ENCODE measurements at regions not wholly inside any gene's neighbourhood (a gene's known extent, or its start where the extent isn't known, plus 50 kb on each side); places are given as distances from the start of the nearest gene placed in this dataset.

DNA sequence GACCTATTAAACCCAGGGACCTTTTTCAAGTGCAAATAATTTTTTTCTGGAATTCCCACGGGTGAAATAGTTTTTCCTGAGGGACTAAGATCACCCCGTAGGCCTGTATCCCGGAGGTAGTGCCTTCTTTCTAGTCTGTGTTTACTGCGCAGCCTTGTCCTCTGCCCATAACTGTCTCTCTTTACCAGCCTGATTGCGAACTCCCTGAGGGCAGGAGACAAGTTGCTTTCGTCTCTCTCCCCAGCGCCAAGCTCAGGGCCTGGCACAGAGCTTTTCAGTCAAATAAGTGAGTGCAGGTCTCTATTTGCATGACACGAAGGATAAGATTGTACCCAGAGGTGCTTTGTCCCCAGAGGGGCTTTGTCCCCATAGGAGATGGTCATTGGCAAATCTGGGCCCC lies 123.9 kb downstream of the DDX1 start:
- in situ Hi-C loops (cut with MboI; ENCODE audit: low pct_unique_long_range_greater_than_20kb in 2 of 9, low sequenced_read_pairs in 9 of 9, unreplicated experiment in 9 of 9), result no loop called here
- Histone ChIP-seq H3K4me3 (no peak overlapping the region), H3K27ac (no peak overlapping the region), H3K4me1 (replicated peaks in 1 of 2) (no peaks in the 10 kb centered on the region)
- no peak for ATAC-seq (replicated peaks in 6 of 8)
- WGBS, 10 experiments, result 18 to 100% (median 62%) methylated on average over 1 to 8 of the region's 8 CpGs; no CpG with 5 or more reads in 4 of the 10 experiments

DNA sequence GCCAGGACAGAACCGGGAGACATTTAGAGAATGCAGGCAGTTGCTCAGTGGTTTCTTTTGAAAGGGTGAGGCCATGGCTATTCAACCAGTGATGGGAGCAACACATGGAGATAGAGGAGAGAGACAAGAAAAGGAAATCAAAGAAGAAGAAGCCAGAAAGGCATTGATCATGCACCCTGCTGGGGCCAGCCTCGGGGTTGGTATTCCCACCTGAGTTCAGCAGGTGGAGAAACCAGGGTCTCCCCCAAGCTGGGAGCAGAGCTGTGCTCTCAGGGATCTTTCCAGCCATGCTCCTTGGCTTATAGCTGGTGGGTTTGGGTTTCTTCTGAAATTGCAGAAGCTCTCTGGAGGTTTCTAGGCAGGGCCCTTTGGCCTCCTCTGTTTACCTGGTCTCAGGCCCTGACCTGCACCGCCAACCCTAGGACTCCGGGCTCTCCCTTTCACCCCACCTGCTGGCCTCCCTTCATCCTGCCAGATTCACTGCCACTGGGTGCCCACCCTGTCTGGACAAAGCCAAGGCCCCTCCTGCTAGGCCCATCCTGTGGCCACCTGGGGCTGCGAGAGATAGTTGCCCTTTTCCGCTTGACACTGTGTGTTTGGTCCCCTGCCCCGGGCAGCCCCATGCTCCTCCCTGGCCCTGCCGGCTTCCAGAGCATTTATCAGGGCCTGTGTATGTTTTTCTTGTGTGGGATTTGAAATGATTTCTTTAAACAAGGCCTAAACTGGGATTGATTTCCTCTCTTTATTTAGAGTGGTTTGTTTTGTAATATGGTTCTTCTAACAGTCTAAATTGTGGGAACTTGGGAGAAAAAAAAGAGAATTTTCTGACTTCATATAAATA lies 126.7 kb downstream of the DDX1 start:
- H3K4me3 ChIP-seq, result no peak overlapping the region
- no peak for ATAC-seq (replicated peaks in 6 of 8)
- no peaks in the 10 kb centered on the region for H3K4me1 ChIP-seq (replicated peaks in 1 of 2)
- H3K27ac ChIP-seq, result no peak overlapping the region
- WGBS, 10 experiments, result 0 to 86% (median 60%) methylated on average over 1 to 4 of the region's 8 CpGs; no CpG with 5 or more reads in 5 of the 10 experiments
- in situ Hi-C loops (cut with MboI; ENCODE audit: low pct_unique_long_range_greater_than_20kb in 2 of 9, low sequenced_read_pairs in 9 of 9, unreplicated experiment in 9 of 9), result no loop called here

DNA sequence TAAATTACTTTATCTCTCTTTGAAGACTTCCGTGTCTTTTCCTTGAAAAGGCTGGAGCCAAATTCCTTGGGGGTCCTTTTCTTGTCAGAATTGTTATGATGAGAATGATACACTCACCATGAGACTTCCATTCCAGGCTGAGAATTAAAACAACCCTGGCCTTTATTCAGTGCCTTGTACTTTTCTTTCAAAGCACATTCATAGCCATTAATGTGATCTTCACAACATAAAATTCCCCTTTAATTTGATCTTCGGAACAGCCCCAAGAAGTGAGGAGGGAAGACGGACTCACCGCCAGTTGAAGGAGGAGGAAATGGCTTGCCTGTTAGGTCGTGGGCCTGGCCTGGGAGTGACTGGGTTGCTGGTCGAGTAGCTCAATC lies 127.3 kb downstream of the DDX1 start:
- WGBS, 10 experiments, result 33 to 94% (median 83%) methylated on average over 1 to 5 of the region's 6 CpGs; no CpG with 5 or more reads in 3 of the 10 experiments
- in situ Hi-C loops (cut with MboI; ENCODE audit: low pct_unique_long_range_greater_than_20kb in 2 of 9, low sequenced_read_pairs in 9 of 9, unreplicated experiment in 9 of 9), result no loop called here
- Histone ChIP-seq H3K4me3 (no peak overlapping the region), H3K4me1 (replicated peaks in 1 of 2) (no peaks in the 10 kb centered on the region), H3K27ac (no peak overlapping the region)
- ATAC-seq (replicated peaks in 6 of 8), result no peak

GRCh38 chr2:15719566-15720313 lies 128.1 kb downstream of the DDX1 start:
- WGBS, 10 experiments, result 26 to 100% (median 60%) methylated on average over 1 to 8 of the region's 8 CpGs; no CpG with 5 or more reads in 1 of the 10 experiments
- H3K4me1 ChIP-seq (replicated peaks in 1 of 2), result no peaks in the 10 kb centered on the region
- in situ Hi-C loops (cut with MboI; ENCODE audit: low pct_unique_long_range_greater_than_20kb in 2 of 9, low sequenced_read_pairs in 9 of 9, unreplicated experiment in 9 of 9), result no loop called here
- H3K4me3 ChIP-seq, result no peak overlapping the region
- H3K27ac ChIP-seq, result no peak overlapping the region
- no peak for ATAC-seq (replicated peaks in 6 of 8)

- WGBS, 10 experiments, result 22 to 98% (median 91%) methylated on average over 3 to 6 of the region's 9 CpGs; no CpG with 5 or more reads in 2 of the 10 experiments
- no peak overlapping the region for H3K27ac ChIP-seq
- H3K4me1 ChIP-seq (replicated peaks in 1 of 2), result no peaks in the 10 kb centered on the region
- H3K4me3 ChIP-seq, result no peak overlapping the region
- in situ Hi-C loops (cut with MboI; ENCODE audit: low pct_unique_long_range_greater_than_20kb in 2 of 9, low sequenced_read_pairs in 9 of 9, unreplicated experiment in 9 of 9), result no loop called here
- ATAC-seq (replicated peaks in 6 of 8), result no peak
Observed at GRCh38 chr2:15720561-15721307, 129.1 kb downstream of the DDX1 start.

GRCh38 chr2:15721411-15722067 lies 129.9 kb downstream of the DDX1 start:
- Histone ChIP-seq H3K4me1 (replicated peaks in 1 of 2) (no peaks in the 10 kb centered on the region), H3K27ac (no peak overlapping the region), H3K4me3 (no peak overlapping the region)
- in situ Hi-C loops (cut with MboI; ENCODE audit: low pct_unique_long_range_greater_than_20kb in 2 of 9, low sequenced_read_pairs in 9 of 9, unreplicated experiment in 9 of 9), result no loop called here
- 10 to 100% (median 89%) methylated on average over 1 to 7 of the region's 10 CpGs; no CpG with 5 or more reads in 4 of the 10 experiments for WGBS, 10 experiments
- no peak for ATAC-seq (replicated peaks in 6 of 8)

DNA sequence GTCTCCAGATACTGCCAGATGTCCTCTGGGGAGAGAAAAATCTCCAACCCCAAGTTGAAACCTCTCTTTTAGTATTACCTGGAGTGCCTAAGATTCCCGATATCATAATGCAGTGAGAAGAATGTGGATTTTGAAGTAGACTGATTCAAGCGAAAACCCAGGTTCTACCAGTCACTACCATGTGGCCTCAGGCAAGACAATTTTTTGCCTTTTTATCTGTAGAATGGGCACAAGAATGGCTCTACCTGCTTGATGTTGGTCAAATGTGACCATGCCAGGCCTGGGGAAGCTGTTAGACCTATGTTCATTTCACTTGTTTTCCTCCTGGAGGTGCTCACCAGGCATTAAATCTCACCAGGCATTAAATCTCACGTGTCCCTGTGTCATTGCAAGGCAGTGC lies 131.3 kb downstream of the DDX1 start:
- Histone ChIP-seq H3K27ac (no peak overlapping the region), H3K4me3 (no peak overlapping the region), H3K4me1 (replicated peaks in 1 of 2) (no peaks in the 10 kb centered on the region)
- WGBS, 10 experiments, result 32 to 100% (median 100%) methylated on average over 1 to 3 of the region's 3 CpGs; no CpG with 5 or more reads in 3 of the 10 experiments
- ATAC-seq (replicated peaks in 6 of 8), result no peak
- in situ Hi-C loops (cut with MboI; ENCODE audit: low pct_unique_long_range_greater_than_20kb in 2 of 9, low sequenced_read_pairs in 9 of 9, unreplicated experiment in 9 of 9), result no loop called here

- no peak overlapping the region for H3K4me3 ChIP-seq
- no peak for ATAC-seq (replicated peaks in 6 of 8)
- WGBS, 10 experiments, result 20 to 100% (median 90%) methylated on average over 2 to 3 of the region's 6 CpGs; no CpG with 5 or more reads in 5 of the 10 experiments
- no peaks in the 10 kb centered on the region for H3K4me1 ChIP-seq (replicated peaks in 1 of 2)
- H3K27ac ChIP-seq, result no peak overlapping the region
- in situ Hi-C loops (cut with MboI; ENCODE audit: low pct_unique_long_range_greater_than_20kb in 2 of 9, low sequenced_read_pairs in 9 of 9, unreplicated experiment in 9 of 9), result no loop called here
Observed at GRCh38 chr2:15724235-15724634, 132.6 kb downstream of the DDX1 start.

GRCh38 chr2:15725101-15725781 lies 133.6 kb downstream of the DDX1 start:
- H3K27ac ChIP-seq, result no peak overlapping the region
- no peak for ATAC-seq (replicated peaks in 6 of 8)
- WGBS, 10 experiments, result 0 to 100% (median 73%) methylated on average over 1 to 7 of the region's 13 CpGs; no CpG with 5 or more reads in 2 of the 10 experiments
- peaks cover 0 to 5% of the 10 kb centered on the region in 2 donors for H3K4me1 ChIP-seq (replicated peaks in 1 of 2)
- in situ Hi-C loops (cut with MboI; ENCODE audit: low pct_unique_long_range_greater_than_20kb in 2 of 9, low sequenced_read_pairs in 9 of 9, unreplicated experiment in 9 of 9), result no loop called here
- H3K4me3 ChIP-seq, result no peak overlapping the region

DNA sequence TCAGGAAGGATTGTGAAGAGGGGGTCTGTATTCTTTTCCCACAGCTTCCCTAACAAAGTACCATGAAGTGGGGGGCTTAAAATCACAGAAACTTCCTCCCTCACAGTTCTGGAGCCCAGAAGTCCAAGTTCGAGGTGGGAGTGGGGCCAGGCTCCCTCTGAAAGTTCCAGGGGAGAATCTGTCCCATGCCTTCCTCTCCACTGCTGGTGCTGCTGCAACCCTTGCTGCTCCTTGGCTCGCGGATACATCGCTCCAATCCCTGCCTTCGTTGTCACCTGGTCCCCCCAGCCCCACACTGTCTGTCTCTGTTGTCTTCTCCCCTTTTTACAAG lies 134.1 kb downstream of the DDX1 start:
- ATAC-seq (replicated peaks in 6 of 8), result no peak
- in situ Hi-C loops (cut with MboI; ENCODE audit: low pct_unique_long_range_greater_than_20kb in 2 of 9, low sequenced_read_pairs in 9 of 9, unreplicated experiment in 9 of 9), result no loop called here
- Histone ChIP-seq H3K4me1 (replicated peaks in 1 of 2) (peaks cover 0 to 10% of the 10 kb centered on the region in 2 donors), H3K27ac (no peak overlapping the region), H3K4me3 (no peak overlapping the region)
- WGBS, 10 experiments, result 0 to 100% (median 96%) methylated on average over 1 to 5 of the region's 5 CpGs; no CpG with 5 or more reads in 7 of the 10 experiments

DNA sequence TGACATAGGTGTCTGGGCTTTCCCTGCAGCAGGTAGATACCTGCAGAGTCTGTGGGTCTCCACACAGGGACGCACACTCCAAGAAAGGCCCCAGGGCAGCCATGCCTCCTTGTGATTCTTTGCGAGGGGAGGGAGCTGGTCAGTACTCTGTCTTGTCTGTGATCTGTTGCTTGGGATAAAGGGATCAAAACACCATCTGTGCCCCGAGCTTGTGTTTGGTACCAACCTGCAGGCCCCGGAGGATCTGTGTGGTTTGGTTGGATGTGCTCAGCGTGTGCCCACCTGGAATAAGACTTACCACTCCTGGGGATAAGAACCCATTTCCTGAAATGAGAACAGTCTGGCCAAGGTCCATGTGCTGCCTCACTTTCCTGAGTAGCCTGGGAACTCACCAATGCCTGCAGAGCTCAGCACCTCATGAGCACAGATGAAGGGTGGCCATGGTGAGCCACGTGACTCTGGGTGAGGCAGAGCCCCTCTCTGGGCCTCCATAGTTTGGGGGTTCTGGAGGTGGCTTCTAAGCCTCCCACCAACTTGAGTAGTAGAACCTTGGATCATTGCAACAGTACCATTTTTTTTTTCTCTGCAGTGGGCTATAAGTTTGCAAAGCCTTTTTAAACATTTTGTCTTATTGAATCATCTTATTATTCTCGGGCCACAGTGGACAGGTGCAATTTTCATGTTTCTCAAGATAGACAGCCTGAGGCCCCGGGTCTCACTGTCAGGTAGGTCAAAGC lies 134.8 kb downstream of the DDX1 start:
- Histone ChIP-seq H3K4me3 (no peak overlapping the region), H3K4me1 (replicated peaks in 1 of 2) (peaks cover 0 to 12% of the 10 kb centered on the region in 2 donors), H3K27ac (no peak overlapping the region)
- in situ Hi-C loops (cut with MboI; ENCODE audit: low pct_unique_long_range_greater_than_20kb in 2 of 9, low sequenced_read_pairs in 9 of 9, unreplicated experiment in 9 of 9), result no loop called here
- 0 to 100% (median 94%) methylated on average over 1 to 4 of the region's 8 CpGs; no CpG with 5 or more reads in 2 of the 10 experiments for WGBS, 10 experiments
- ATAC-seq (replicated peaks in 6 of 8), result no peak

All from motor neuron (in vitro differentiated cells).